ENCODE measurements at regions not wholly inside any gene's neighbourhood (a gene's known extent, or its start where the extent isn't known, plus 50 kb on each side); places are given as distances from the start of the nearest gene placed in this dataset.
"Not testable (repeated sequence)": the region's sequence is repeated elsewhere in the genome, so short reads cannot be mapped to it uniquely, and the experiment has no call there.

GRCh38 chr13:76829572-76830327, 56.5 kb downstream of the KCTD12 start:
- no peak for DNase-seq

GRCh38 chr13:76828316-76828741, 57.9 kb downstream of the KCTD12 start:
- no peak for DNase-seq

- no peak for DNase-seq
These were observed 59.7 kb downstream of the KCTD12 start for GRCh38 chr13:76826527-76826926.

- DNase-seq, result no peak
These were observed 60.8 kb downstream of the KCTD12 start for GRCh38 chr13:76825430-76825829.

GRCh38 chr13:76823969-76824368, 62.2 kb downstream of the KCTD12 start:
- DNase-seq, result no peak

GRCh38 chr13:76822698-76823267, 63.4 kb downstream of the KCTD12 start:
- DNase-seq, result peak; percentile 20

GRCh38 chr13:76821222-76821621, 65.0 kb downstream of the KCTD12 start:
- not testable (repeated sequence) for DNase-seq

GRCh38 chr13:76820759-76821158, 65.4 kb downstream of the KCTD12 start:
- DNase-seq, result no peak

GRCh38 chr13:76816394-76816793, 69.8 kb downstream of the KCTD12 start:
- DNase-seq, result no peak

GRCh38 chr13:76815344-76815743, 70.9 kb downstream of the KCTD12 start:
- DNase-seq, result no peak

- peak; percentile 41 for DNase-seq
These were observed 72.3 kb downstream of the KCTD12 start for GRCh38 chr13:76813891-76814290.

- no peak for DNase-seq
These were observed 73.1 kb downstream of the KCTD12 start for GRCh38 chr13:76813000-76813691.

- DNase-seq, result peak; percentile 96
These were observed 73.9 kb downstream of the KCTD12 start for GRCh38 chr13:76812206-76812897.

- no peak for DNase-seq
These were observed 76.8 kb downstream of the KCTD12 start for GRCh38 chr13:76809389-76809788.

GRCh38 chr13:76808927-76809326, 77.3 kb downstream of the KCTD12 start:
- DNase-seq, result no peak

- DNase-seq, result no peak
These were observed 81.4 kb downstream of the KCTD12 start for GRCh38 chr13:76804801-76805200.

- DNase-seq, result no peak
These were observed 82.4 kb downstream of the KCTD12 start for GRCh38 chr13:76803831-76804230.

- no peak for DNase-seq
These were observed 85.3 kb downstream of the KCTD12 start for GRCh38 chr13:76800943-76801342.

GRCh38 chr13:76799696-76800095, 86.5 kb downstream of the KCTD12 start:
- no peak for DNase-seq

GRCh38 chr13:76798037-76798436, 88.2 kb downstream of the KCTD12 start:
- no peak for DNase-seq

- no peak for DNase-seq
These were observed 88.8 kb downstream of the KCTD12 start for GRCh38 chr13:76797361-76797760.

GRCh38 chr13:76796851-76797250, 89.4 kb downstream of the KCTD12 start:
- no peak for DNase-seq

Measured in NCI-H1694 treated with DMSO at 0.1 percent for 48 hours (cell line).